HCT116 (cell line): ENCODE measurements at regions not wholly inside any gene's neighbourhood (a gene's known extent, or its start where the extent isn't known, plus 50 kb on each side); places are given as distances from the start of the nearest gene placed in this dataset.

ENCODE experiments used
- ATAC-seq: fragments of 200-7000 bp; cut with Tn5 transposase; 2 replicates; pipeline ENCODE4 v1.9.1; 2020; ENCODE audit warnings: mild to moderate bottlenecking, moderate library complexity
- BruUV-seq: library from RNA; stranded (reverse); fragments of 400-500 nt; replicated peaks from 2 replicates; lab custom pipeline; 2021; lab: Mats Ljungman, UMichigan
- CTCF ChIA-PET: fragments of 300-600 bp; sonication (Branson Sonifier 250); formaldehyde crosslinking; loops from one replicate; lab custom pipeline; 2021; ENCODE audit warnings: antibody characterized with exemption; lab: Charles Lee
- POLR2A ChIA-PET: fragments of 300-600, 350-600 bp; sonication (Branson Sonifier 250); formaldehyde crosslinking; loops from one replicate; lab custom pipeline; 2021; ENCODE audit warnings: antibody characterized with exemption; lab: Charles Lee
- RAD21 ChIA-PET, 2 experiments: fragments of 300-600 bp; sonication (Branson Sonifier 250); formaldehyde crosslinking; loops; one replicate each; lab custom pipeline; 2023; ENCODE audit warnings: low total read pairs in 2 of 2; ENCODE audit not compliant: uncharacterized antibody in 2 of 2, unreplicated experiment in 2 of 2, low non-redundant PET in 1 of 2; lab: Charles Lee
- DNase-seq: peaks from one replicate; pipeline ENCODE4 v3.0.0-alpha.2; 2010; ENCODE audit warnings: low read depth, low spot score
- H2AFZ ChIP-seq: fragments of 200-600 bp; shearing (Covaris generic), sonication (generic); 2 replicates; pipeline ENCODE4 v1.6.1; 2017; ENCODE audit warnings: low read depth, mixed run types, mixed read lengths, antibody characterized with exemption, low read length; ENCODE audit not compliant: poor library complexity, severe bottlenecking
- H3K27ac ChIP-seq: 2 replicates; pipeline ENCODE4 v1.5.1; 2012; ENCODE audit warnings: low read depth, low read length
- H3K27me3 ChIP-seq: fragments of 200-600 bp; sonication (generic); 2 replicates; pipeline ENCODE4 v1.6.1; 2016; ENCODE audit warnings: mixed run types, low read length, mixed read lengths; ENCODE audit not compliant: insufficient read depth
- H3K36me3 ChIP-seq, 2 experiments: fragments of 200-500 bp in 1 of 2; fragments of 200-600 bp in 1 of 2; sonication (Bioruptor generic) in 1 of 2; sonication (generic) in 1 of 2; 2 replicates each; pipeline versions ENCODE4 v1.5.1 to v1.6.1; 2014 to 2016; ENCODE audit warnings: low read length in 2 of 2, inconsistent platforms in 1 of 2, mixed read lengths in 1 of 2, mixed run types in 1 of 2; ENCODE audit not compliant: insufficient read depth in 2 of 2, control insufficient read depth in 1 of 2
- H3K4me1 ChIP-seq, 2 experiments: fragments of 200-600 bp in 1 of 2; sonication (generic) in 1 of 2; 2 replicates each; pipeline versions ENCODE4 v1.5.1 to v1.6.1; 2012 to 2017; ENCODE audit warnings: low read length in 2 of 2, inconsistent platforms in 1 of 2, mild to moderate bottlenecking in 1 of 2, mixed read lengths in 1 of 2, mixed run types in 1 of 2, moderate library complexity in 1 of 2; ENCODE audit not compliant: insufficient read depth in 2 of 2, control insufficient read depth in 1 of 2
- H3K4me2 ChIP-seq: fragments of 200-600 bp; sonication (generic); 2 replicates; pipeline ENCODE4 v1.6.1; 2017; ENCODE audit warnings: mixed run types, low read length, mixed read lengths
- H3K4me3 ChIP-seq, 2 experiments: fragments of 200-600 bp in 1 of 2; sonication (generic) in 1 of 2; replicated peaks in 1 of 2; 2 replicates each; pipeline ENCODE4 v1.5.1; 2011 to 2016; ENCODE audit warnings: low read length in 2 of 2, control low read depth in 1 of 2, low read depth in 1 of 2, mild to moderate bottlenecking in 1 of 2, mixed read lengths in 1 of 2, mixed run types in 1 of 2
- H3K79me2 ChIP-seq: fragments of 200-600 bp; sonication (generic); 2 replicates; pipeline ENCODE4 v1.6.1; 2017; ENCODE audit warnings: mild to moderate bottlenecking, mixed run types, low read length, moderate library complexity, mixed read lengths; ENCODE audit not compliant: insufficient read depth
- H3K9ac ChIP-seq: fragments of 200-600 bp; sonication (generic); 2 replicates; pipeline ENCODE4 v1.6.1; 2016; ENCODE audit warnings: low read length, mixed read lengths
- H3K9me2 ChIP-seq: fragments of 200-600 bp; sonication (generic), shearing (Covaris generic); 2 replicates; pipeline ENCODE4 v1.6.1; 2017; ENCODE audit warnings: mixed run types, mild to moderate bottlenecking, moderate library complexity; ENCODE audit not compliant: insufficient read depth
- H3K9me3 ChIP-seq, 2 experiments: fragments of 200-500 bp in 1 of 2; fragments of 200-600 bp in 1 of 2; sonication (Bioruptor generic) in 1 of 2; sonication (generic) in 1 of 2; 2 replicates each; pipeline ENCODE4 v1.6.1; 2014 to 2017; ENCODE audit warnings: low read length in 2 of 2, mixed read lengths in 2 of 2, inconsistent platforms in 1 of 2, low read depth in 1 of 2, mild to moderate bottlenecking in 1 of 2, mixed run types in 1 of 2, moderate library complexity in 1 of 2; ENCODE audit not compliant: control insufficient read depth in 1 of 2, insufficient read depth in 1 of 2
- H4K20me1 ChIP-seq: fragments of 200-600 bp; sonication (generic), shearing (Covaris generic); 2 replicates; pipeline ENCODE4 v1.6.1; 2017; ENCODE audit warnings: mixed run types, mild to moderate bottlenecking, moderate library complexity; ENCODE audit not compliant: insufficient read depth
- CBX3 ChIP-seq: IDR thresholded peaks from 2 replicates; pipeline ENCODE4 v1.6.1; 2012; ENCODE audit warnings: low read depth
- CEBPB ChIP-seq: IDR thresholded peaks from 2 replicates; pipeline ENCODE4 v1.6.1; 2012; ENCODE audit warnings: low read depth
- CTCF ChIP-seq, 3 experiments: fragments of 200-600 bp in 1 of 3; sonication (generic) in 1 of 3; IDR thresholded peaks in 2 of 3; conservative IDR thresholded peaks in 1 of 3; 2 replicates each; pipeline ENCODE4 v1.5.1; 2012 to 2017; ENCODE audit warnings: low read depth in 2 of 3, low read length in 2 of 3, antibody characterized with exemption in 1 of 3, borderline replicate concordance in 1 of 3, control low read depth in 1 of 3, mild to moderate bottlenecking in 1 of 3, mixed read lengths in 1 of 3, mixed run types in 1 of 3, moderate library complexity in 1 of 3; ENCODE audit not compliant: insufficient read depth in 1 of 3
- EGR1 ChIP-seq: IDR thresholded peaks from 2 replicates; pipeline ENCODE4 v1.6.1; 2012; ENCODE audit warnings: low read depth
- ELF1 ChIP-seq: IDR thresholded peaks from 2 replicates; pipeline ENCODE4 v1.6.1; 2012; ENCODE audit warnings: low read depth, borderline replicate concordance
- EZH2 ChIP-seq: fragments of 200-600 bp; sonication (generic); IDR thresholded peaks from 2 replicates; pipeline ENCODE4 v1.6.1; 2017; ENCODE audit warnings: antibody characterized with exemption, mixed run types
- JUND ChIP-seq: IDR thresholded peaks from 2 replicates; pipeline ENCODE4 v1.6.1; 2012
- POLR2A ChIP-seq: IDR thresholded peaks from 2 replicates; pipeline ENCODE4 v1.7.0; 2011; ENCODE audit warnings: borderline replicate concordance; ENCODE audit not compliant: insufficient read depth, insufficient read length; ENCODE audit errors: extremely low read depth
- POLR2AphosphoS5 ChIP-seq: IDR thresholded peaks from 2 replicates; pipeline ENCODE4 v1.6.1; 2011; ENCODE audit warnings: mild to moderate bottlenecking, low read depth, low read length, moderate library complexity
- SIN3A ChIP-seq: IDR thresholded peaks from 2 replicates; pipeline ENCODE4 v1.6.1; 2012; ENCODE audit warnings: low read depth
- SP1 ChIP-seq: IDR thresholded peaks from 2 replicates; pipeline ENCODE4 v1.6.1; 2012; ENCODE audit warnings: low read depth
- SRF ChIP-seq: IDR thresholded peaks from 2 replicates; pipeline ENCODE4 v1.6.1; 2012; ENCODE audit warnings: low read depth
- TCF7L2 ChIP-seq: IDR thresholded peaks from 2 replicates; pipeline ENCODE4 v1.7.0; 2011; ENCODE audit warnings: borderline replicate concordance, inconsistent platforms; ENCODE audit not compliant: insufficient read depth, insufficient read length; ENCODE audit errors: extremely low read depth
- YY1 ChIP-seq: IDR thresholded peaks from 2 replicates; pipeline ENCODE4 v1.6.1; 2011; ENCODE audit warnings: low read length, low read depth, moderate library complexity, mild to moderate bottlenecking; ENCODE audit not compliant: insufficient replicate concordance; ENCODE audit errors: extremely low read depth
- ZFX ChIP-seq: fragments of 450-650 bp; IDR thresholded peaks from 2 replicates; pipeline ENCODE4 v1.6.1; 2017
- ZNF274 ChIP-seq: fragments of 200-500 bp; sonication (Bioruptor generic); IDR thresholded peaks from 2 replicates; pipeline ENCODE4 v1.6.1; 2014; ENCODE audit warnings: mild to moderate bottlenecking, low read depth, low read length, inconsistent platforms
- intact Hi-C: fragments of 100-400 bp; cut with micrococcal nuclease; formaldehyde crosslinking; loops from 2 replicates; pipeline ENCODE4 v1.10.0; 2022
- TF ChIP-seq, protein P1 (sequence below): IDR thresholded peaks from 2 replicates; pipeline ENCODE4 v1.6.1; 2012
- TF ChIP-seq, protein P2 (sequence below): IDR thresholded peaks from 2 replicates; pipeline ENCODE4 v1.6.1; 2012

- TF ChIP-seq JUND (no peak), POLR2AphosphoS5 (no peak), CBX3 (no peak), CEBPB (no peak), EGR1 (no peak), CTCF (IDR thresholded peaks at IDR 0.05 in 2 of 3, conservative IDR thresholded peaks at IDR 0.05 in 1 of 3; ENCODE audit: borderline replicate concordance in 1 of 3, insufficient read depth in 1 of 3, low read depth in 2 of 3, low read length in 2 of 3) (no peak), SRF (no peak), SIN3A (no peak)
- TF ChIP-seq, all 23 proteins: peak for 0
- H4K20me1 ChIP-seq: no peaks in the 10 kb centered on the region
- H2AFZ ChIP-seq: no peak overlapping the region
- intact Hi-C loops: no loop called here
- H3K9me3 ChIP-seq: peaks cover 3 to 5% of the 10 kb centered on the region in 2 experiments; a peak in 2 of 4 replicates
- BruUV-seq: no TSS peak
- no peaks in the 10 kb centered on the region for H3K9me2 ChIP-seq
- H3K36me3 ChIP-seq: no peaks in the 10 kb centered on the region
- ATAC-seq: no peak
- H3K4me1 ChIP-seq: no peaks in the 10 kb centered on the region
- no peak for DNase-seq
- RAD21 ChIA-PET: no interaction called here
- H3K27ac ChIP-seq: no peak overlapping the region
- H3K9ac ChIP-seq: no peak overlapping the region
- H3K4me2 ChIP-seq: no peak overlapping the region
- H3K27me3 ChIP-seq: no peaks in the 10 kb centered on the region
- CTCF ChIA-PET: no interaction called here
- H3K4me3 ChIP-seq: no peak overlapping the region
- POLR2A ChIA-PET: no interaction called here
- no peaks in the 10 kb centered on the region for H3K79me2 ChIP-seq
Measured at GRCh38 chr6:67073938-67074337, 1366.9 kb upstream of the EYS start.

- no TSS peak for BruUV-seq
- Histone ChIP-seq H3K27me3 (no peaks in the 10 kb centered on the region), H3K27ac (no peak overlapping the region), H3K4me1 (no peaks in the 10 kb centered on the region), H3K9me2 (no peaks in the 10 kb centered on the region), H3K4me2 (no peak overlapping the region), H3K9me3 (peaks cover 3 to 8% of the 10 kb centered on the region in 2 experiments; a peak in 3 of 4 replicates), H3K4me3 (no peak overlapping the region), H3K36me3 (no peaks in the 10 kb centered on the region), H2AFZ (no peak overlapping the region), H3K79me2 (no peaks in the 10 kb centered on the region), H4K20me1 (no peaks in the 10 kb centered on the region), H3K9ac (no peak overlapping the region)
- no peak for ATAC-seq
- POLR2A ChIA-PET: no interaction called here
- CTCF ChIA-PET: no interaction called here
- RAD21 ChIA-PET: no interaction called here
- DNase-seq: no peak
- intact Hi-C loops: no loop called here
- TF ChIP-seq POLR2A: no peak
- TF ChIP-seq EGR1: no peak
- TF ChIP-seq ELF1: no peak
- no peak for TF ChIP-seq EZH2
- no peak for TF ChIP-seq ZFX
- no peak for TF ChIP-seq CTCF (IDR thresholded peaks at IDR 0.05 in 2 of 3, conservative IDR thresholded peaks at IDR 0.05 in 1 of 3; ENCODE audit: borderline replicate concordance in 1 of 3, insufficient read depth in 1 of 3, low read depth in 2 of 3, low read length in 2 of 3)
- TF ChIP-seq TCF7L2: no peak
- TF ChIP-seq, protein P1, sequence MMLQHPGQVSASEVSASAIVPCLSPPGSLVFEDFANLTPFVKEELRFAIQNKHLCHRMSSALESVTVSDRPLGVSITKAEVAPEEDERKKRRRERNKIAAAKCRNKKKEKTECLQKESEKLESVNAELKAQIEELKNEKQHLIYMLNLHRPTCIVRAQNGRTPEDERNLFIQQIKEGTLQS: no peak
- no peak for TF ChIP-seq YY1
- TF ChIP-seq, protein P2, sequence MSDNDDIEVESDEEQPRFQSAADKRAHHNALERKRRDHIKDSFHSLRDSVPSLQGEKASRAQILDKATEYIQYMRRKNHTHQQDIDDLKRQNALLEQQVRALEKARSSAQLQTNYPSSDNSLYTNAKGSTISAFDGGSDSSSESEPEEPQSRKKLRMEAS: no peak
- TF ChIP-seq POLR2AphosphoS5: no peak
- TF ChIP-seq CEBPB: no peak
- TF ChIP-seq SP1: no peak
- TF ChIP-seq ZNF274: no peak
- TF ChIP-seq SRF: no peak
Measured at GRCh38 chr6:67068781-67069180, 1361.8 kb upstream of the EYS start.
